ENCODE measurements at regions not wholly inside any gene's neighbourhood (a gene's known extent, or its start where the extent isn't known, plus 50 kb on each side); places are given as distances from the start of the nearest gene placed in this dataset.

DNA sequence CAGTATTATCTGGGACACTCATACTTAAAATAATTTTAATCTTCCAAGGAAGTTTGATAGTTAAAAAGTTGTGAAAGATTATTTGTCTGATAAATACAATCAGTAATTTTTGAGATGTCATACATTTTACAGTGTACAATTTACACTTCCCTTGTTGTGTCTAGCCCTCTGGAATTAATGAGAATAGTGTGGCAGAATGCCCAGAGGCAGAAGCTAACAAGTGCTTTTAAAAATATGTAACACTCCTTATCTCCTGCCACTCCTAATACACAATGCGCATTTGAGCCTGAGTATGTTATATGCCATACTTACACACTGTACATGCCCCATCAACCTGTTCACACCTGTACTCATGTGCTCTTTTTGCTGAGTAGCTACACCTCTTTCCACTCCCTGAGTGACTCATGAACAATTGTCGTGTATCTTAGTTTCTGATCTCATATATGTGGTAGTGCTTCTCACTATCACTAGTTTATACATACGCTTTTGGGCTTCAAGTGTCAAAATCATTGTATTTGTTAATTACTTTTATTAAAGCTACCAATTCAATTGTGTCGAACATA lies 106.9 kb upstream of the GNAI1 start:
- TF ChIP-seq EZH2phosphoT487 (IDR thresholded peaks at IDR 0.05; ENCODE audit: insufficient read depth, low read depth) (no peak), EZH2 (IDR thresholded peaks at IDR 0.05; ENCODE audit: insufficient read depth, poor library complexity, severe bottlenecking) (no peak)

Data from GM23248 (cell line).